Fibroblast of skin of back (primary cell): ENCODE measurements at regions not wholly inside any gene's neighbourhood (a gene's known extent, or its start where the extent isn't known, plus 50 kb on each side); places are given as distances from the start of the nearest gene placed in this dataset.
A peak's percentile ranks its signal among the peaks of the same experiment; 100 is the strongest.

Source experiments
- DNase-seq: peaks from one replicate; pipeline ENCODE4 v3.0.0-alpha.2; 2013

- DNase-seq: peak; percentile 88
These were observed 536.9 kb upstream of the WWC1 start for GRCh38 chr5:167754501-167755021.

- no peak for DNase-seq
These were observed 536.0 kb upstream of the WWC1 start for GRCh38 chr5:167755420-167755819.

DNA sequence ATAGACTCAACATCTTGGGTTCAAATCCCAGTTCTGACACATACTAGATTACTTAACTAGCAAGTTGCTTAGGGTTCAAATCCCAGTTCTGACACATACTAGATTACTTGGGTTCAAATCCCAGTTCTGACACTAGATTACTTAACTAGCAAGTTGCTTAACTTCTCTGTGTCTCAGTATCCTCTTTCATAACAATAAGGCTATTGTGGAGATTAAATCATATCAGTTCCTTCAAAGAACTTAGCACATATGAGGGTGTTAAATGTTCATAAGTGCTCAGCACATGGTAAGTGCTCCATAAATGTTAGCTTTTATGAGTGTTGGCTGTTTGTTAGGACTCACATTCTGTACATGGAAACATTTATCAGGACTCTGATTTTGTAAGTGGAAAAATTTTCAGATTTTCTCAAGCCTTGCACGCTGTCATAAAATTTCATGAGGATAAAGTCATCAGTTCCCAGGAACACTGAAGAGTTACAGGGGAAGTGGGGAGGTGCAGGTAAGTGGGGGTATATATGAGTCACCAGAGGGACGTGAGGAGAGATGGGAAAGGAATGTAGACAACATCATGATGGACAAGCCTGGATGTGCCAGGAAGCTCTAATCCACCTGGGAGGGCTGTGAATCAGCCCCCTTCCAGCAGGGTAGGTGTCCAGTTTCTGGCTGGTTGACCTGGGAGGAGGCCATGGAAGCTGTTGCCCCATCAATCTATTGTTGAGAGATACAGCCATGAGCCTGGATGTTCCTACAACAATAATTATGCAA lies 532.2 kb upstream of the WWC1 start:
- DNase-seq: peak; percentile 85

- DNase-seq: peak; percentile 70
These were observed 527.7 kb upstream of the WWC1 start for GRCh38 chr5:167763772-167764171.

GRCh38 chr5:167764641-167765289 lies 526.7 kb upstream of the WWC1 start:
- DNase-seq: no peak

DNA sequence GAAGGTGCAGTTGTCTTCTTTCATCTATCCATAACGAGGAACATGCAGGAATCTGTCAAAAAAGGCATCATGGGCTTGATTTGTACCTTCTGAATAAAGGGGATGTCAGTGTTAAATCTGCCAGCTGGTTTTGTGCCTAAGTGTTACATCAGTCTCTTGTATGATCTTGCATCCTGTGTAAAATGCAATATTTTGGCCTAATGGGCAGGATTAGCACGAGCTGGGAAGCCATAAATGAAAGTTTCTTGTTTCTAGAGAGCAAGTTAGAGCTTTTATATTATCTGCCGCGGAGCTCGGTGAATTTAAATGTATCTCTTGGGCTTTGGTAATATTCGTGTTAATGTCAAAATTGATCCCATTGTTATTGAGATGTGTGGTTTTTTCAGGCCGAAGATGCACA lies 526.1 kb upstream of the WWC1 start:
- no peak for DNase-seq

- no peak for DNase-seq
These were observed 524.5 kb upstream of the WWC1 start for GRCh38 chr5:167766957-167767356.

DNA sequence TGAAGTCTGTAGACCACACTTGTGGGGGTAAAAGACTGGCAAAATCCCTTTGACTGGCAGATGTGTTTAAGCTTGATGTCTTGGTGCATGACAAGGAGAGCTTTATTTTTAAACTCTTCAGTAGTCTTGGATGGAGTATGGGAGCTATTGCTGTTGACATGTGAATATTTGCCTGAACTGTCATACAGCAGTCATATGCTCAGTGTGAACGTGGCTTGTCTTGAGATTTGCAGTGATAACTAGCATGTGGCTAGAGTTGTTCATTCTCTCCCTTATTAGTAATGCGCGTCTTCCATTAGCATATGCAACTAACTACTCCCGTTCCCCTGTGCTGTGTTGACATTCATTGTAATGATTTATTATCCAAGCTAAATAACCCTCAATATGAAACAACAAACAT lies 523.6 kb upstream of the WWC1 start:
- peak; percentile 79 for DNase-seq

- no peak for DNase-seq
These were observed 521.5 kb upstream of the WWC1 start for GRCh38 chr5:167769846-167770413.

- peak; percentile 93 for DNase-seq
These were observed 521.0 kb upstream of the WWC1 start for GRCh38 chr5:167770461-167770860.

DNA sequence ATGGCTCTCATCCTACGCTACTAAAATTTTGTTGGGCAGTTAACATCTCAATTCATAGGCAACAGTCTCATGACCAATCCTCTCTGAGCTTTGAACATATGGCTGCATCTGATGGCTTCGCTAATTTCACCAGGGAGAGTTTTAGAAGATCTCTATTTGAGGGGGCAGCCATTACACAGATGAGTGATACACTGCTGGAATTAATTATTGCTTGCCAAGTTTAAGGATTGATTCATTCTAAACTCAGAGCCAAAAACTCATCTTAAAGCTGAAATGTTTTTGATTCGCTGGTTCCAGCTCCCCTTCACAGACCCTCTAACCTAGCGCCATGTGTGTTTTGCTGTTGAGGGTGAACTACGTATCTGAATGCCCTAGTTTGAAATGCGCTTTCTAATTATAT lies 519.9 kb upstream of the WWC1 start:
- no peak for DNase-seq

GRCh38 chr5:167773668-167774301 lies 517.7 kb upstream of the WWC1 start:
- no peak for DNase-seq

DNA sequence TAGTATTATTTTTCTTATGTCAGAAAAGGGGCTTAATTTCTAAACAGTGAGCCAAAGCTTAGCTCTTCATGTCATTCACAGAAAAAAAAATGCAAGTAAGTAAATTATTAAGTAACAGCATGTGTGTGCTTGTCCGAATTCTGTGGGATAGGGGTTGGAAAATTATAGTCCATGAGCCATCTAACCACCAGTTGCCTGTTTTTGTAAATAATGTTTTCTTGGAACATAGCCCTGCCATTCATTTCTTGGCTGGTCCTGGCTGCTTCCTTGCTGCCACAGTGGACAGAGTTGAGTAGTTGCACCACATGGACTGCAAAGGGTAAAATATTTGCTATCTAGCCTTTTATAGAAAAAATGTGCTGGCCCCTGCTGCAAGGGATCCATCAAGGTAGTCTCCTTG lies 513.7 kb upstream of the WWC1 start:
- DNase-seq: no peak

DNA sequence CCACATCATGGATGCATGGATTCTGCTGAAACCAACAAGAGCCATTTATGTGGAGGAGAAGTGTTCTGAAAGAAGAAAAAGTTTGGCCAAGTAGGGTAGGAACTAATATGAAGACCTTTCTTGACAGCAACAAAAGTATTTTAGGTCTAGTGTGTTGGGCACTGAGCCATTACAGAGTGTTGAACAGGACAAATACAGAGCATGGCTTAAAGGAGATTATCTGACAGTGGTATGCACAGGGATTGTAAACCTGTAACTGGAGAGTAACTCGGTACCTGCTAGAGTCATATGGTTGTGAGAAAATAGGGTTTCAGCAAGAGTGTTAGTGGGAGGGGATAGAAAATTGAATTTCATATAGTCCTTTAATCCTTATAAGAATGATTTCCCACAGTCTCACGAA lies 513.2 kb upstream of the WWC1 start:
- no peak for DNase-seq

- DNase-seq: no peak
These were observed 511.8 kb upstream of the WWC1 start for GRCh38 chr5:167779644-167780043.

DNA sequence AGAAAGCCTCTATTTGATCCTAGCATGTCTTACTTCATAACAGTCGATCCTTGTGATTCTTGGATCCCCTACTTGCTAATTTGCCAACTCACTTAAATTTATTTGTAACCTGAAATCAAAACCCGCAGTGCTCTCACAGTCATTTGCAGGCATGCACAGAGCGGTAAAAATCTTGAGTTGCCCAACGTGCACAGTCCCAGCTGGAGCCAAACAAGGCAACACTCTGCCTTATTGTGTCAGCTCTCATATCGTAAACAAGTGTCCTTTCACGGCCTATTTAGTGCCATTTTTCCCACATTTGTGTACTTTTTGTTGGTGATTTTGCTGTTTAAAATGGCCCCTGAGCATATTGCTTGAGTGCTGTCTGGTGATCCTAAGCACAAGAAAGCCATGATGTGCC lies 511.3 kb upstream of the WWC1 start:
- DNase-seq: no peak

- no peak for DNase-seq
These were observed 508.2 kb upstream of the WWC1 start for GRCh38 chr5:167783145-167783817.

DNA sequence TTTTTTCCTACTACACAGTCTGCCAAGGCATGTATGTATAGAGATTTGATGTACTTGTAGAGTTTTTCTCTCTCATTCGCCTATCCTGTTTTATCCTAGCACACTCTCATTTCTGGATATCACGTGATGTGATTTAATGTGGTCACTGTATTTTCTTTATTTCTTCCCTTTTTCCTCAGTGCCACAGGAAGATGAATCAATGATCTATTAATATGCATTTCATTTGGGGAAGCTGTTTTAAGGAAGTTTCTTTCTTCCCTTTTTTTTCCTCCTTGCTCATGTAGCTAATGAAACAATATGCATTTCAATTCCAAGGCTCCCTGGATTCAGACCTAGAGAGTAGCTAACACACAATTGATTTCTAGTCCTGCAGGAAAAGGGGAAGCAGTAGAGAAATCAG lies 506.3 kb upstream of the WWC1 start:
- DNase-seq: no peak

DNA sequence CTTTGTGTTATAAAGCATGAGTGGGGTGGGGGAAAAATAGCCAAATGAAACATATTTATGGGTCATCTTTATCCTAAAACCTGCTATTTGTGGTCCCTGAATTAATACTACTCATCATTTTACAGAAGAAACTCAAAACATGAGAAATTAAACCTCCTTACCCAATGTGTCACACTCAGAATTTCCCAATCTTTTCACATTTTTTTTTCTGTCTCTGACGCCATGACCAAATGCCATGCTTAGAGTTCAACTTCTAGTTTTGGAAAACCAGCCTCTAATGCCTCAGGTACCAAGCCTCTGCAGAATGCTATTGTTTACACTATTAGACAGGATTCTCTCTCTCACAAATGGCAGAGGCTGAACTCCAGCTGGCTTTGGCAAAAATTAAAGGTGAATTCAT lies 505.5 kb upstream of the WWC1 start:
- DNase-seq: no peak

DNA sequence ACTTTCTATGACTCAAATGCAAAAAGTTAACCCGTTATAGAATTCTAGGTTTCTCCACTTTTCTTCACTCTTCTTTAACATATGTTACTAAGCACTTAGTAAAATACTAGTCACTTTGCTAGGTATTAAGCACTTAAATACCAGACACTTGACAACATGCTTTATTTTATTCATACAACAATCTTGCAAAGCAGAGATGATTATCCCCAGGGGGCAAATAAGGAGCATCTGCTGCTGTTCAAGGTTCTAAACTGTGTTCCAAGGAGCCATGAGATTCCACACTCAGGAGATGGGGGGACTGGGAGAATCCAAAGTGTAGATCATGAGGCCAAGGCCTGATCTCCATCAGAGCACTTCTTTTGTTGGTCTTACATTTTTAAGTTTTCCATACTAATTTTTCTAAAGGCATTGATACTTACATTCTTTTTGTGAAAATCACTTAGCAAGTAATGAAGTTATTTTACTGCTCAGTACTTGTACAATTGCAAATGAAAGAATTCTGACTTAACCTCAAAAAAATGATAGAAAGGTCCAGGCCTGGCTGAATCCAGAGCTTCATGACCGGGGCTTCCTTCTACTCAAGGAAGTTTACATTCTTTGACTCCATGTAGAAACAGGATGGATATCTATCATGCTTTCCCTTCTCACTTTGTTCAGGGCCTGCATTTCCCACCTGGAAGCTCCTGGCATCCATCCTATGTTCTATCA lies 504.4 kb upstream of the WWC1 start:
- peak; percentile 75 for DNase-seq

GRCh38 chr5:167790045-167790444 lies 501.4 kb upstream of the WWC1 start:
- DNase-seq: no peak
